GM08714 (cell line): ENCODE measurements at regions not wholly inside any gene's neighbourhood (a gene's known extent, or its start where the extent isn't known, plus 50 kb on each side); places are given as distances from the start of the nearest gene placed in this dataset.
"Not testable (repeated sequence)": the region's sequence is repeated elsewhere in the genome, so short reads cannot be mapped to it uniquely, and the experiment has no call there.

ENCODE experiments used
- H3K4me3 ChIP-seq: fragments of 200-500 bp; sonication (Bioruptor generic); 2 replicates; pipeline ENCODE4 v1.5.1; 2014; ENCODE audit warnings: mild to moderate bottlenecking, low read length, inconsistent platforms
- ZNF274 ChIP-seq: IDR thresholded peaks from 2 replicates; pipeline ENCODE4 v1.6.1; 2012; ENCODE audit warnings: mild to moderate bottlenecking, low read depth, low read length

DNA sequence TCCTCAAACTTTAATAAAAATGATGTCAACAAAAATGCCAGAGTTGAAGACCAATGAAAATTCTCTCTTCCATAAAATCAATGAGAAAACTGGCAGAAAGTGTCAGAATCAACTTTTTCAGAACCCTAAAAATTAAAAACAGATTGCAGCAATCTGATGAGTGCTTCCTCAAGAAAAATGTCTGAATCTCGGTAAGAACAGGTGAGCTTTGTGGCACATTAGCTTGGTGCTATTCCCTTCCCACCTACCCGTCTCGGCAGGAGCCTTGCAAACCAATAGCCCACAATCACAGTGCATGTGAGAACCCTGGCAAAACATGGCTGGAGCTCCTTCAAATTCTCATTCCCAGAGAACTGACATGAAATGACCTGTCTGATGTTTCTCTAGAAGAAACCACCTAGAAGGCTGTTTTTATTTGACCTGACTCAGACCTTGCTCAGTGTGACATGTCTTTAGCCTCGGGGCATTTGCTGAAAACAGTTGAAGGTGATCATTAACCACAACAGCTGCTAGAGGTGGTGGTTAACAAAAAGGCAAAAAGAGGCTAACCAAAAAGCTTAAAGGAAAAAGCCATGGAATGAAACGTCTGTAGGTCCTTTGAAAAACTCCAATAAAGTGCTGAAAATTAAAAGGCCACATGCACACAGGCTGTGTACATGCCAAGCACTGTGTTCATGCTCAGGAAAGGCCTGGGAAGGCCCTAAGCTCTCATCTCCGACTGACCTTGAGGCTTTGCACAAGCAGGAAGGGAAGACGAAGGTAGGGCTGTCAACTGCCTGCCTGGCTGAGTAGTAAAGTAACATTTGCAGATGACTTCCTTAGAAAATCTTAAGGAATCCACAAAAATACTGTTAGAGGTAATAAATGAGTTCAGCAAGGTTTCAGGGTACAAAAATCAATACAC lies 253.0 kb upstream of the NSMCE3 start:
- no peak overlapping the region for H3K4me3 ChIP-seq
- TF ChIP-seq ZNF274, result no peak

DNA sequence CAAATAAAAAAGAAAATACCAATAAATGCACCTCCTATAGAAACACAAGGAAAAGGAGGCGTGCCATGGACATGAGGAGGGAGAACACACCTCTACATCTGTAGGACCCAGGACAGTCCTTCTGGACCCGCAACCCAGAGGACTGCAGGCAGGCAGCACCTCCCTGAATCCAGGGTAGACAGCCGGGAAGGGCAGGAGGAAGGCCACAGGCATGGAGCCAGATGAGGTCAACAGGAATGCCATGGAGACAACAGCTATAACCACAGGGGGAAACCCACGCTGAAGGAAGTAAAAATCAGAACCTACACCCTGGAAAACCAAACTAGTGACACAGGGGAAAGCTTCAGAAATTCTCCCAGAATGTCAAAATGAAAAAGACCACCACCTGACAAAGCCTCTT lies 248.8 kb upstream of the NSMCE3 start:
- no peak overlapping the region for H3K4me3 ChIP-seq
- TF ChIP-seq ZNF274, result no peak

GRCh38 chr15:29517829-29518228 lies 248.2 kb upstream of the NSMCE3 start:
- no peak overlapping the region for H3K4me3 ChIP-seq
- no peak for TF ChIP-seq ZNF274

DNA sequence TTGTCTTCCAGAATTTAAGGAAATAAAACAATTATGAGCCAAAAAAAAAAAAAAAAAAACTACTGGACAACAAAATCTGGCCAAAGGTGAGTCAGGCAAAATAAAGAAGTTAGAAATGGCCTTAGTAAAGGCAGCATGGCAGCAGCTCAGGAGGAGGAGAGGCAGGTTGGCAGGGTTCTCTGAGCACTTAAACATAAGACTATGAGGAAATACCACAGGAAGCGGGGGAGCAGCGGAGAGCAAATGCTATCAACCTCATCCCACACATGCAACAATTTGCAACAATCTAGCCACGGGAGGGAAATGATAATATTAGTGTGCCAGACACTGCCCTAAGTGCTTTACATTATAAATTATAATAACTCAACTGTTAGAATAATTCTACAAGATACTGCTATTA lies 247.3 kb upstream of the NSMCE3 start:
- H3K4me3 ChIP-seq, result no peak overlapping the region
- no peak for TF ChIP-seq ZNF274

DNA sequence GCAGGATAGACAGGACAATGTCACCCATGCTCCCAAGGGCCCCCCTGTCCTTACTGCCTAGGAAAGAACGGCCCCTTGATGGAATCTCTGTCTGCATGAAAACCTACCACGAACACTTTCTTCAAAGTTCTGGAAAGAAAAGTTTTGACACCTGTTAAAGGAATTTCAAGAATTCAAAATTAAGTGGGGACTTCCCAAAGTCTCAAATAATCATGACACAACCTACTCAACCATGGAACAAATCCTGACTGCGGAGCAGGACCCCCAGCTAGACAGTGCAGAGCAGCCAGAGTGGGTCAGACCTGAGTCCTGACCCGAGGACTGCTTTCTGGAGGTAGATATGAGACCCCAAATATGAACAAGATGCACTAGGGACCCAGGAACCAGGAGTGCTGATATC lies 245.3 kb upstream of the NSMCE3 start:
- no peak for TF ChIP-seq ZNF274
- H3K4me3 ChIP-seq, result no peak overlapping the region

DNA sequence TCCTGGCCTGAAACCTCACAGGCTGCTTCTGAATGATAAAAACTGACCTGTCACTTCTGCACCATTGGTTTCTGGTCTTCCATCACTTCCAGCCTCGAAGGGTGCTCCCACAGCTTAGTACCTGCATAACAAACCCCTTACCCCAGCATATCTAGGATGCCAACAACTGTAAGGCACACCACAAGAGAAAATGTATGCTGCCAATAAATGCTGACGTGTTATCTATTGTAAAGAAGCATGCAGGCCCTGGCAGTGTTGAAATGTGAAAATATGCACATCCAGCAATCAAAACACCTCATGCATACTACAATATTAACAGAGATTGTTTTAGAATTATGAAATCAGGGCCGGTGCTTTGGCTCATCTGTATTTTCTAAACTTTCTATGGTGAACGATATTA lies 242.0 kb upstream of the NSMCE3 start:
- TF ChIP-seq ZNF274, result no peak

DNA sequence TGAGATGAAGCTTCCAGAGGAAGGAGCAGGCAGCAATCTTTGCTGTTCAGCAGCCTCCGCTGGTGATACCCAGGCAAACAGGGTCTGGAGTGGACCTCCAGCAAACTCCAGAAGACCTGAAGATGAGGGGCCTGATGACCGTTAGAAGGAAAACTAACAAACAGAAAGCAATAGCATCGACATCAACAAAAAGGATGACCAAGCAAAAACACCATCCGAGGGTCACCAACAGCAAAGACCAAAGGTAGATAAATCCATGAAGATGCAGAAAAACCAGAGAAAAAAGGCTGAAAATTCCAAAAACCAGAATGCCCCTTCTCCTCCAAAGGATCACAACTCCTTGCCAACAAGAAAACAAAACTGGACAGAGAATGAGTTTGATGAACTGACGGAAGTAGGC lies 235.9 kb upstream of the NSMCE3 start:
- H3K4me3 ChIP-seq, result not testable (repeated sequence)

More for the DNA sequence above, 242.0 kb upstream of the NSMCE3 start:
- no peak overlapping the region for H3K4me3 ChIP-seq

DNA sequence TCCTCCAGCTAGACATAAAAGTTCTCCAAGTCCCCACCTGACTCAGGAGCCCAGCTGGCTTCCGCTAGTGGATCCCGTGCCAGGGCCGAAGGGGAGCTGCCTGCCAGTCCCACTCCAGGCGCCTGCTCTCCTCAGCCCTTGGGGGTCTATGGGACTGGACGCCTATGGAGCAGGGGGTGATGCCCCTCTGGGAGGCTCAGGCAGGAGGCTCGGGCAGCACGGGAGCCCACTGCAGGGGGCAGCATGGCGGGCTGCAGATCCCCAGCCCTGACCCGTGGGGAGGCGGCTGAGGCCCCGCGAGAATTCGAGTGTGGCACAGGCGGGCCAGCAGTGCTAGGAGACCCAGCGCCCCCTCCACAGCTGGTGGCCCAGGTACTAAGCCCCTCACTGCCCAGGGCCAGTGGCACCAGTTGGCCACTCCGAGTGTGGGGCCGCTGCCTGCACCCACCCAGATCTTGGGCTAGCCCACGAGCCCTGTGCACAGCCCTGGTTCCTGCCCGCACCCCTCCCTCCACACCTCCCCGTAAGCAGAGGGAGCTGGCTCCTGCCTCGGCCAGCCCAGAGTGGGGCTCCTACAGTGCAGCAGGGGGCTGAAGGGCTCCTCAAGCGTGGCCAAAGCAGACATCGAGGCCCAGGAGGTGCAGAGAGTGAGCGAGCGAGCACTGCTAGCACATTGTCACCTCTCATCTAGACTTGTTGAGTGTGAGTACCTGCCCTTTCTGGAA lies 221.3 kb upstream of the NSMCE3 start:
- TF ChIP-seq ZNF274, result no peak
- no peak overlapping the region for H3K4me3 ChIP-seq

DNA sequence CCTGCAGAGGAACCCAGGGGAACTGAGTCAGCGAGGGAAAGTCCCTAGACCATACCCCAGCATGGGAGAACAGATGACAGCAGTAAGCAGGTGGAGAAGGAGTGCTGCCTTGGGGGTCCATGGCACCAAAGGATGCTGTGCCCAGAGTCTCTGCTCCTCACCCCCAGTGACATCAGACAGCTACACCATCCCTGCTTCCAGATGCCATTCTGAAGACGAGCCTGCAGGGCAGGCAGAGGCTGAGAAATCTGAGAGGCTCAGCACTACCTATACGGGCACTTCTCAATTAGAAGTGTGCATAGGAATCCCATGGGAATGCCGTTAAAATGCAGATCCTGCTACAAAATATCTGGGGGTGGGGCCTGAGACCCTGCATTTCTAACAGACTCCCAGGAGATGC lies 211.3 kb upstream of the NSMCE3 start:
- H3K4me3 ChIP-seq, result no peak overlapping the region
- no peak for TF ChIP-seq ZNF274

DNA sequence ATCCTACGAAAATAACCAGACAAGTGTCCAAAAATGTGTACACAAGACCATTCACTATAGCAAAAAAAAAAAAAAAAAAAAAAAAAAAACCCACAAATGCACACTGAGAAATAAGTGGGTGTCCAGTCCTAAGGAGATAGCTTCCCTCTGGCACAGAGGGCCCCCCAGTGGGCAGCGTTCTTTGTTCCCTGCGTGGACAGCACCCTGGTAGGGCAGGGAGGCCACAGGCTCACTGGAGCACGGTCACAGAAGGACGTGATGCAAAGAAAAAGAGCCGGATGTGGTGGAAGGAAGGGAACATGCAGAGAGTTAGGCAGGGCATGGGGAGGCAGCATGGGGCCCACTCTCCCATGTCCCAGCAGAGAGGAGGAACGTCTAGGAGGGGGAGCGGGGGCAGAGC lies 210.7 kb upstream of the NSMCE3 start:
- no peak for TF ChIP-seq ZNF274

DNA sequence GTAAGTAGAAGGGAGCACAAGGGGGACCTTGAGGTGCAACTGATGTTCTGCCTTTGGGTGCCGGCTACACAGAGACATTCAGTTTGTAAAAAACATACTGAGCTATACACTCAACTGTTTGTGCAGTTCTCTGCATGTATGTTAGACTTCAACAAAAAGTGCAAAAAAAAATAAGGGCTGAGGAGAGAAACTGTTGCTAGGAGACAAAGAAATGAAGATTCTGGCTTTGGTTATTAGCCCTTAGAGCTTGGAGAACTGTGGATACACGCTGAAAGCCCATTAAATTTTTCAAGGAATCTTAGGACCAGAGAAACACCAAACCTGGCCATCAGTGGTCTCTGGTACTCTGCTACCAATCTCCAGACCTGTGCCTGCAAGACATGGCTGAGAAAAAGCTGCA lies 207.6 kb upstream of the NSMCE3 start:
- H3K4me3 ChIP-seq, result no peak overlapping the region
- no peak for TF ChIP-seq ZNF274

More for the DNA sequence above, 210.7 kb upstream of the NSMCE3 start:
- H3K4me3 ChIP-seq, result no peak overlapping the region

GRCh38 chr15:29476503-29477080 lies 207.0 kb upstream of the NSMCE3 start:
- TF ChIP-seq ZNF274, result no peak
- no peak overlapping the region for H3K4me3 ChIP-seq

DNA sequence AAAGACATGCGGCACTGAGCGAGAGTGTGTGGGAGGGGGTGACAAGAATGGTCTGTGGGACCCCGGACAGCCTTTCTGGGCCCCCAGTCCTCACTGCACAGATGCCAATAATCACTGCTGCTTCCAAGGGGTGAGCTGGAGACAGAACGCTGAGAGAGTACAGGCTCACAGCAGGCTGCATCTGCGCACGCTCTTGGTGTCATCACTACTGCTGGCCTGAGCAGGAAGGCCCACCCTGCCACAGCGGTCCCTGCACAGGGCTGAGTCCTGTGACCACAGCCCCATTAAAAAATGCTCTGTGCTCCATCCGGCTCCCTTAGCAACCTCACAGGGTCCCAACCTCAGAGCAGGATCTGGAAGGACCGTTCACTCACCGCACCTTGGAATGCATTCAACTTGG lies 205.5 kb upstream of the NSMCE3 start:
- TF ChIP-seq ZNF274, result no peak
- no peak overlapping the region for H3K4me3 ChIP-seq

- no peak for TF ChIP-seq ZNF274
- H3K4me3 ChIP-seq, result no peak overlapping the region
Observed at GRCh38 chr15:29473621-29474105, 204.0 kb upstream of the NSMCE3 start.

GRCh38 chr15:29472901-29473445 lies 203.4 kb upstream of the NSMCE3 start:
- no peak overlapping the region for H3K4me3 ChIP-seq
- TF ChIP-seq ZNF274, result no peak
